Mammary epithelial cell (primary cell): ENCODE measurements at regions not wholly inside any gene's neighbourhood (a gene's known extent, or its start where the extent isn't known, plus 50 kb on each side); places are given as distances from the start of the nearest gene placed in this dataset.

Source experiments
- CTCF ChIP-seq, 2 donors: IDR thresholded peaks in 1 of 2; conservative IDR thresholded peaks in 1 of 2; 2 replicates each; pipeline ENCODE4 v1.5.1; 2011 to 2012; ENCODE audit warnings: inconsistent platforms in 2 of 2, low read length in 2 of 2, mild to moderate bottlenecking in 2 of 2, control low read depth in 1 of 2, low read depth in 1 of 2; ENCODE audit not compliant: insufficient read depth in 1 of 2; ENCODE audit errors: extremely low read depth in 1 of 2
- EZH2 ChIP-seq: IDR thresholded peaks from 2 replicates; pipeline ENCODE4 v1.6.1; 2012; ENCODE audit warnings: low read length, inconsistent platforms, borderline replicate concordance

DNA sequence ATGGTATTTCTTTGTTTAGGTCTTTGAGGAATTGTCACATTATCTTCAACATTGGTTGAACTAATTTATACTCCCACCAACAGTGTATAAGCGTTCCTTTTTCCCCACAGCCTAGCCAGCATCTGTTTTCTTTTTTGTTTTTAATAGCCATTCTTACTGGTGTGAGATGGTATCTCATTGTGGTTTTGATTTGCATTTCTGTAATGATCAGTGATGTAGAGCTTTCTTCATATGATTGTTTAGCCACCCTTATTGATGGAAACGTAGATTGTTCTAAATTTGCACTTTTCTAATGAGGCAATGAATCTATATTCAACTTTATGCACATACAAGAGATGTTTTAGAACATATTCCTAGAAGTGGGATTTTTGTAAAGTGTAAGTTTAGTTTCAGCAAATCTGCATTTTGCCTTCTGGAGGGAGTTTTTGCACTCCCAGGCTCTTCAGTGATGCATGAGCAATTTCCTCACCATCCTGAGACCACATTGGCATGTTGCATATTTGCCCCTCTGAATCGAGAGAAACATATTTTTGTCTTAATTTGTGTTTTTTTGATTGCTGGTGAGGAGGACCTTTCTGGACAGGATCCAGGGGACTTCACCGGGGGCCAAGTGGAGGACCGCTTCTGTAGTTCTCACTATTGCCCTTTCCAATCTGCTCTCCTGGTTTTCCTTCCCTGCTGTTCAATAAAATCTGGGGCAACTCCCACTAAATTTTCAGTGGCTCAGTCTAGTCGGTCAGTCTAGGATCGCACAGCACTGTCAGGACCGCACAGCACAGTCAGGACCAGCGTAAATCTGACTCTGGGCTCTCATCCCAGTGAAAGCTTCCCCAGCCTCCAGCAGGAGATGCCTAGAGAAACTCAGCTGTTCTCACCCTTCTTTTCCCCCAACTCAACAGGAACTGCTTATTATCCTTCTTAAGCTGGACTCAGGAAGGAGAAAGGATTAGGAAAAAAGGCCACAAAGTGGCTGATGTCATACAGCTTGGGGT lies 157.0 kb downstream of the PTPN20 start:
- TF ChIP-seq CTCF (conservative IDR thresholded peaks at IDR 0.05 in 1 of 2, IDR thresholded peaks at IDR 0.05 in 1 of 2; ENCODE audit: extremely low read depth in 1 of 2, insufficient read depth in 1 of 2, low read depth in 1 of 2, low read length in 2 of 2): no peak
- no peak for TF ChIP-seq EZH2
